GM12878 (cell line): ENCODE measurements at regions not wholly inside any gene's neighbourhood (a gene's known extent, or its start where the extent isn't known, plus 50 kb on each side); places are given as distances from the start of the nearest gene placed in this dataset.

ENCODE experiments used
- GABPA ChIP-seq: IDR thresholded peaks from 2 replicates; pipeline ENCODE4 v1.6.1; 2014; ENCODE audit warnings: antibody characterized with exemption, low read depth, mild to moderate bottlenecking, inconsistent platforms
- LARP7 ChIP-seq: fragments of 450-650 bp; IDR thresholded peaks from 2 replicates; pipeline ENCODE4 v1.6.1; 2017; ENCODE audit warnings: mild to moderate bottlenecking
- POLR2A ChIP-seq: IDR thresholded peaks from 2 replicates; pipeline ENCODE4 v1.6.1; 2011; ENCODE audit warnings: low read depth, mild to moderate bottlenecking, low read length
- RAD21 ChIP-seq: IDR thresholded peaks from 2 replicates; pipeline ENCODE4 v1.6.1; 2011; ENCODE audit warnings: mild to moderate bottlenecking, low read depth, low read length, moderate library complexity; ENCODE audit not compliant: insufficient read depth
- RCOR1 ChIP-seq: conservative IDR thresholded peaks from 2 replicates; pipeline ENCODE4 v1.6.1; 2012; ENCODE audit warnings: low read depth, low read length, improper control_type of control experiment
- SMAD5 ChIP-seq: IDR thresholded peaks from 2 replicates; pipeline ENCODE4 v1.6.1; 2016; ENCODE audit warnings: antibody characterized with exemption, low read depth
- ZNF207 ChIP-seq: fragments of 450-650 bp; IDR thresholded peaks from 2 replicates; pipeline ENCODE4 v1.6.1; 2014; ENCODE audit warnings: antibody characterized with exemption, mild to moderate bottlenecking, borderline replicate concordance
- ZSCAN29 ChIP-seq: fragments of 450-650 bp; IDR thresholded peaks from 2 replicates; pipeline ENCODE4 v1.6.1; 2017; ENCODE audit warnings: mild to moderate bottlenecking, moderate library complexity
- TF ChIP-seq, protein P1 (sequence below), 3 experiments: IDR thresholded peaks in 2 of 3; conservative IDR thresholded peaks in 1 of 3; 2 replicates each; pipeline ENCODE4 v1.5.1; 2011; ENCODE audit warnings: low read depth in 3 of 3, low read length in 3 of 3, mild to moderate bottlenecking in 3 of 3, control low read depth in 2 of 3, moderate library complexity in 2 of 3, inconsistent platforms in 1 of 3, mixed read lengths in 1 of 3; ENCODE audit not compliant: control insufficient read depth in 2 of 3, insufficient read depth in 1 of 3; ENCODE audit errors: extremely low read depth in 1 of 3
- TF ChIP-seq, protein P2 (sequence below): fragments of 450-650 bp; IDR thresholded peaks from 2 replicates; pipeline ENCODE4 v1.6.1; 2016; ENCODE audit warnings: mild to moderate bottlenecking, moderate library complexity, borderline replicate concordance

DNA sequence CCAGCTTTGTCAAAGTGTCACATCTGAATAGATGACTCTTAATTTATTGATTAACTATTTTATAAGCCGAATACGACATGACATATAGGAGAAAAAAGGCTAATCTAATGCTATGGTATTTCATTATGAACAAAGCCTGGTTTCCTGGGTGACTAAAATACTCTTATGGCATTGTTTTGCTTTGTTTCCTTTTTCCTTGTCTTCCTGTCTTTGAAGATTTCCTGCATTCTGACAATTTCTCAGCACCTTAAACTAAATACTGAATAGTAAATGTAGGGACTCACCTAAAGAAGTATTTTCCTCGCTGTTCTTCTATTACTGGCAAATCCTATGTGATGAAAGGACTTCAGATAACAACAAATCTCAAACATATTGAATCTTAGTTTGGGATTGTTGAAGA is 1284.5 kb downstream of the EFNA5 start:
- TF ChIP-seq GABPA: no peak
- TF ChIP-seq RAD21: no peak
- no peak for TF ChIP-seq SMAD5
- TF ChIP-seq ZSCAN29: no peak
- TF ChIP-seq, protein P1, sequence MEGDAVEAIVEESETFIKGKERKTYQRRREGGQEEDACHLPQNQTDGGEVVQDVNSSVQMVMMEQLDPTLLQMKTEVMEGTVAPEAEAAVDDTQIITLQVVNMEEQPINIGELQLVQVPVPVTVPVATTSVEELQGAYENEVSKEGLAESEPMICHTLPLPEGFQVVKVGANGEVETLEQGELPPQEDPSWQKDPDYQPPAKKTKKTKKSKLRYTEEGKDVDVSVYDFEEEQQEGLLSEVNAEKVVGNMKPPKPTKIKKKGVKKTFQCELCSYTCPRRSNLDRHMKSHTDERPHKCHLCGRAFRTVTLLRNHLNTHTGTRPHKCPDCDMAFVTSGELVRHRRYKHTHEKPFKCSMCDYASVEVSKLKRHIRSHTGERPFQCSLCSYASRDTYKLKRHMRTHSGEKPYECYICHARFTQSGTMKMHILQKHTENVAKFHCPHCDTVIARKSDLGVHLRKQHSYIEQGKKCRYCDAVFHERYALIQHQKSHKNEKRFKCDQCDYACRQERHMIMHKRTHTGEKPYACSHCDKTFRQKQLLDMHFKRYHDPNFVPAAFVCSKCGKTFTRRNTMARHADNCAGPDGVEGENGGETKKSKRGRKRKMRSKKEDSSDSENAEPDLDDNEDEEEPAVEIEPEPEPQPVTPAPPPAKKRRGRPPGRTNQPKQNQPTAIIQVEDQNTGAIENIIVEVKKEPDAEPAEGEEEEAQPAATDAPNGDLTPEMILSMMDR (IDR thresholded peaks at IDR 0.05 in 2 of 3, conservative IDR thresholded peaks at IDR 0.05 in 1 of 3; ENCODE audit: control insufficient read depth in 2 of 3, extremely low read depth in 1 of 3, insufficient read depth in 1 of 3, low read depth in 3 of 3, low read length in 3 of 3): no peak
- TF ChIP-seq LARP7: no peak
- TF ChIP-seq ZNF207: no peak
- TF ChIP-seq RCOR1: no peak
- TF ChIP-seq, protein P2, sequence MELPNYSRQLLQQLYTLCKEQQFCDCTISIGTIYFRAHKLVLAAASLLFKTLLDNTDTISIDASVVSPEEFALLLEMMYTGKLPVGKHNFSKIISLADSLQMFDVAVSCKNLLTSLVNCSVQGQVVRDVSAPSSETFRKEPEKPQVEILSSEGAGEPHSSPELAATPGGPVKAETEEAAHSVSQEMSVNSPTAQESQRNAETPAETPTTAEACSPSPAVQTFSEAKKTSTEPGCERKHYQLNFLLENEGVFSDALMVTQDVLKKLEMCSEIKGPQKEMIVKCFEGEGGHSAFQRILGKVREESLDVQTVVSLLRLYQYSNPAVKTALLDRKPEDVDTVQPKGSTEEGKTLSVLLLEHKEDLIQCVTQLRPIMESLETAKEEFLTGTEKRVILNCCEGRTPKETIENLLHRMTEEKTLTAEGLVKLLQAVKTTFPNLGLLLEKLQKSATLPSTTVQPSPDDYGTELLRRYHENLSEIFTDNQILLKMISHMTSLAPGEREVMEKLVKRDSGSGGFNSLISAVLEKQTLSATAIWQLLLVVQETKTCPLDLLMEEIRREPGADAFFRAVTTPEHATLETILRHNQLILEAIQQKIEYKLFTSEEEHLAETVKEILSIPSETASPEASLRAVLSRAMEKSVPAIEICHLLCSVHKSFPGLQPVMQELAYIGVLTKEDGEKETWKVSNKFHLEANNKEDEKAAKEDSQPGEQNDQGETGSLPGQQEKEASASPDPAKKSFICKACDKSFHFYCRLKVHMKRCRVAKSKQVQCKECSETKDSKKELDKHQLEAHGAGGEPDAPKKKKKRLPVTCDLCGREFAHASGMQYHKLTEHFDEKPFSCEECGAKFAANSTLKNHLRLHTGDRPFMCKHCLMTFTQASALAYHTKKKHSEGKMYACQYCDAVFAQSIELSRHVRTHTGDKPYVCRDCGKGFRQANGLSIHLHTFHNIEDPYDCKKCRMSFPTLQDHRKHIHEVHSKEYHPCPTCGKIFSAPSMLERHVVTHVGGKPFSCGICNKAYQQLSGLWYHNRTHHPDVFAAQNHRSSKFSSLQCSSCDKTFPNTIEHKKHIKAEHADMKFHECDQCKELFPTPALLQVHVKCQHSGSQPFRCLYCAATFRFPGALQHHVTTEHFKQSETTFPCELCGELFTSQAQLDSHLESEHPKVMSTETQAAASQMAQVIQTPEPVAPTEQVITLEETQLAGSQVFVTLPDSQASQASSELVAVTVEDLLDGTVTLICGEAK: no peak
- no peak for TF ChIP-seq POLR2A
